Stimulated activated CD8-positive, alpha-beta memory T cell treated with anti-CD3 and anti-CD28 coated beads, Interleukin-12 subunit alpha, Interleukin-12 subunit beta, amount 100 ng/mL, for 1 hour (primary cell): ENCODE measurements at regions not wholly inside any gene's neighbourhood (a gene's known extent, or its start where the extent isn't known, plus 50 kb on each side); places are given as distances from the start of the nearest gene placed in this dataset.

Experiments used
- DNase-seq: peaks from one replicate; pipeline ENCODE4 v3.0.0-alpha.2; 2020; ENCODE audit warnings: low read depth

DNA sequence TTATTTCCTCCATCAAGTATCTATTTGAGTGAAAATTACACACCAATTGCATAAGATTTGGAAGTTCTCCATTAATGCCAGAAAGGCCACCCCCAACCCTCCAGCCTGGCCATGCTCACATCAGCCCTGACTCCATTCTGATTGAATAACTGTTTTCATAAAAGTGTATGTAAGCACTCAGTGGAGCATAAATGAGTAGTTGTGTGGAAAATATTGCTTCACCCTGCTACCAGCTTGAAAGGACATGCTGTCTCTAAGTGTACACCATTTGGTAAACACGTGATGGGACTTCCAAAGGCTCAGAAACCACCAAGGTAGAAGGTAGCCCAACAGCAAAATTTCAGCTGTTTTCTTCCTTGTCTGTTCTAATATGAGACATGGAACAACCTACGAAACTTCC is 393.8 kb downstream of the ZNF385D start:
- DNase-seq: no peak

DNA sequence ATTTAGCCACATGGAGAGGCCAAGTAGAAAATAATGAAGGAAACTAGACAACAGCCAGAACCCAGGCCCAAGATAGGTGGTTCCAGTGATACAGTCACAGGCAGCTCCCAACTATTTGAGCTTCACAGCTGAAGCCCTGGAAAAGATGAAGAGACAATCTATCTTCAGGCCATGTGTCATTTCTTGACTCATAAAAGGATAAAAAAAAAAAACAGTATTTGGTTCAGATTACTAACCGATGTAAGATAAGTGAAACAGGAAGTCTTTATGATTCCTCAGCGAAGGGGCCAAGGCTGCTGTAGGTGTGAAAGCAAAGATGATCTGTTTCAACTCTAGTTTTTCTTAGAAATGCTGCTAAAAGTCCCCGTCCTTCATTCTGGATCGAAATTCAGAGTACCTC is 394.6 kb downstream of the ZNF385D start:
- DNase-seq: no peak

GRCh38 chr3:21345382-21345976 is 405.5 kb downstream of the ZNF385D start:
- no peak for DNase-seq

- no peak for DNase-seq
Observed at GRCh38 chr3:21331857-21332256, 419.2 kb downstream of the ZNF385D start.

- no peak for DNase-seq
Observed at GRCh38 chr3:21331321-21331720, 419.7 kb downstream of the ZNF385D start.

DNA sequence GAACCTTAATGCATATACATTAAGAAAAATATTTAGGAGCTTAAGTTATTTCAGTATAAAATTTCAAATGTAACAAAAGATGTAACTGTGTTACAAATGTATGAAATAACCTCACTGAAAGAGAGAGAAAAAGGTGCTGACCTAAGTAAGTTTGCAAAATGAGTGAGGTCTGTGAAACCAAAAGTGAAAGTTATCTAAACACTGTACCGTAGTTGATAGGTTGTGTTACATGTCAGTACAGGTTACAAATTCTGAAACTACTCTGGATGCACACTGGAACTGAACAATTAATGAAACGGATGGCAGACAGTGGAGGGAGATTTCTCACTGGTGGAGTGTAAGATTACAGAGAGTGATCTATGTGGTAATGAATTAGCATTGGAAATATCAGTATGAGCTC is 420.7 kb downstream of the ZNF385D start:
- no peak for DNase-seq

GRCh38 chr3:21328711-21329390 is 422.2 kb downstream of the ZNF385D start:
- no peak for DNase-seq

- DNase-seq: no peak
Observed at GRCh38 chr3:21326704-21327475, 424.1 kb downstream of the ZNF385D start.

DNA sequence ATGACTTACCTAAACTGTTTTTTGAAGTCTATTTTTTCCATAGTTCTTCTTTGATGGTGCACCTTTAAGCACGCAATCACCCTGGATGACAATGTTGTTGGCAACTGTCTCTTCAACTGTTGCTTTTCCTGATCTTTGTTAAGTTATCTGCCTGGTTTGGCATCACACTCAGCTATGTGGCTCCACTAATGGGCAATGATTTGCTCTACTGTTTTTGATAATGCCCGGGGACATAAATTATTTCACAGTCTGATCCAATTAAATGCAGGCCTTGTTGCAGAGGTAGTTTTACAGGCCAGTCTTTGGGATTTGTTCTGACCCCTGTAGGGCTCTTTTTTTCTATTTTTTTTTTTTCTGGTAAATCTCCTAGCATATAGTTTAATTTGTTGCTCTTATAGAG is 436.3 kb downstream of the ZNF385D start:
- DNase-seq: no peak

DNA sequence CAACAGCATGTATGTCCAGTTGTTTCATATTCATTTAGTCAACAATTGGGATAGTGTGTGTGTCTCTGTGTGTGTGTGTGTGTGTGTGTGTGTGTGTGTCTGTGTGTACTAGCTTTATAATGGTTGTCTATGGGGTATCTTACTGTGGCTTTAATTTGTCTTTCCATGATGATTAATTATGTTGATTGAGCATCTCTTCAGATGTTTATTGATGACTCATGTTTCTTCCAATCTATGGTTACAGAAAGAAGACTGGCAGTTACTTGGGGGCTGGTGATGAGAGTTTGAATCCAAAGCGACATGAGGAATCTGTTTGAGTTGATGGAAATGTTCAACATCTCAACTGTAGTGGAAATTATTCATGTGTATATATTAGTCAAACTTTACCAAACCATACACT is 440.1 kb downstream of the ZNF385D start:
- DNase-seq: no peak

DNA sequence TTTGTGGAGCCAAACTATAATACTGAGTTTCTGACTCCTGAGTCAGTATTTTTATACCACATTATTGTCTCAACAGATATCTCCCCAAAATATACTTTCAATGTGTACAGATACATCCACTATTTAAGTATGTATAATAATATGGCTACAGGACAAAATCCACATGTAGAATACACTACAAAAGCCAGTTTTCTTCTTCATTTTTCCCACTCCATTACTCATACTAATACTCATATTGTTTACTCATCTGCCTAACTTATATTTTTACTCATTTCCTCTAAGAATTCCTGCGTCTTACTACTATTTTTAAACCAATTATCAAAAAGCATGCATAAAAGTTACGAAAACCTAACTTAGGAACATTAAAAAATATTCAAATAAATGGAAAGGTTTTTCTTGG is 440.8 kb downstream of the ZNF385D start:
- DNase-seq: no peak

DNA sequence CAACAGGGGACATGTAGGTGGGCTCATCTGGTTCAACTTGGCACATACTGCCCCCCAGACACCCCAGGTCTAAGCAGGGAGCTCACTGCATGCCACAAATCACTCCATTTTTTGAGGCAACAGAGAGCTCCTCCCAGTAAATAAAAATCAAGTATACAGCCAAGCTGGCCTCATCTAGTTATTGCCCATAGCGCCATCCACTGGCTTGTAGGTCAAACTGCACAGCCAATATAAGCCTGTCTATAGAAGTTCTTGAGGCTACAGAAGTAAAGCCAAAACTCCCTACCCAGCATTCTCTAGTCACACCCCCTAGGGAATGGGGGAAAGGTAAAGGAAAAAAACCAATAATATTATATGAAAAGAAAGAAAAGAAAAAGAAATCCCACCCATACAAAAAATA is 453.7 kb downstream of the ZNF385D start:
- no peak for DNase-seq

GRCh38 chr3:21294768-21295167 is 456.2 kb downstream of the ZNF385D start:
- no peak for DNase-seq

DNA sequence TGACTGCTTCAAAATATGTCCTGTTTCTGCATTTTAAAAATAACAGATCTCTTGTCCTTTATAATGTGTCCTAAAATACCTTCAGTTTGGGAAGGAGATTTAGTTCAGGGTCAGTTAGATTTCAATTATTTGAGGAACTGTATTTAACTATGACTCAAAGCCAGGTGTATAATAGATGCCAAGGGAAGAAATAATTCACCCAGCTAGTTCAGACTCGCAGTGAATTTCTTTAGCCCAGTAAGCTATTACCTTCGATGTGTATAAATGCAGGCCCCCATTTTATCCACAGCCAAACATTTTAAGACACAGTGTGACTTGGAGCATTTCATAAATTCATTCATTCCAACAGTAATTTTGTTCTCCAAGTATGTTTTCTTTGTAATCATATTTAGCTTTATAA is 458.0 kb downstream of the ZNF385D start:
- no peak for DNase-seq

GRCh38 chr3:21290557-21290956 is 460.5 kb downstream of the ZNF385D start:
- no peak for DNase-seq

GRCh38 chr3:21274079-21274571 is 476.9 kb downstream of the ZNF385D start:
- no peak for DNase-seq

DNA sequence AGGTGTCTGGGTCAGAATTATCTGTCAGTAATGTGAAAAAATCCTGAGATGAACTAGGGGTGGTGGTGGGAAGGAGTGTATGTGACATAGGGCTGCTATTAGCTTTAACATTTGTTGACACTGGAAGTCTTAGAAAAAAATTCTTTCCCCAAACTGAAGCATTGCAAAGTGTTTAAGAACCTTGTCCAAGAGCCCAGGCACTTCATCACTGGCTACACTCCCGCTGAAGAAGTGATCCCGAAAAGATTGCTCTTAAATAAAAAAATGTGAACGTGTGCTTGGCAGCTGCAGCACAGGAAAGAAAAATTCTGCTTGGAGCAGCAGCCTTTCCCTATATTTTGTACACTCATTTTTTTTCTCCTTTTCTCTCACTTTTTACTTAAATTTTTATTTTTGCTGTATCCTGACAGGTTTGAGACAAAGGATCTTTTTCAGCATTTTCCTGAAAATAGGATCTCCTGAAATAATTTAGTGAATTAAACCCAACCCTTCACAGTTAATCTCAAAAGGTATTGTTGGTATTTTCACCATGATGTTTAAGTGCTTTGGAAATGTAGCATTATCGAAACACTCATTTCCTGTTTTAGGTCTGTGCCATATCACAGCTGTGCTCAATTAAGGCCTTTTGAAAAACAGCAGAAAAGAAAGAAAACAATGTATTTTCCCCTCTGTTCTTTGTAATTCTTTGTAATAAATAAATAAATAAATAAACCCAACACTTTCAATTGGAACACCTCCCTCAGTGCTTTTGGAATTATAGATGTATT is 477.6 kb downstream of the ZNF385D start:
- no peak for DNase-seq

DNA sequence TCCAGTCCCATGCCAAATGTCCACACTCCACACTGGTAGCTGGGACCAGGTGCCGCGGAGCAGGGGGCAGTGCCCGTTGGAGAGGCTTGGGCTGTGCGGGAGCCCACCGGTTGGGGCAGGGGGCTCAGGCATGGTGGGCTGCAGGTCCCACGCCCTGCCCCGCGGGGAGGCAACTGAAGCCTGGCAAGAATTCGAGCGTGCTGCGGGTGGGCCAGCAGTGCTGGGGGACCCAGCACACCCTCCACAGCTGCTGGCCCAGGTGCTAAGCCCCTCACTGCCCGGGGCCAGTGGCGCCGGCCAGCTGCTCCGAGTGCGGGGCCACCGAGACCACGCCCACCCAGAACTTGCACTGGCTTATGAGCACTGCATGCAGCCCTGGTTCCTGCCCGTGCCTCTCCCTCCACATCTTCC is 479.4 kb downstream of the ZNF385D start:
- no peak for DNase-seq

DNA sequence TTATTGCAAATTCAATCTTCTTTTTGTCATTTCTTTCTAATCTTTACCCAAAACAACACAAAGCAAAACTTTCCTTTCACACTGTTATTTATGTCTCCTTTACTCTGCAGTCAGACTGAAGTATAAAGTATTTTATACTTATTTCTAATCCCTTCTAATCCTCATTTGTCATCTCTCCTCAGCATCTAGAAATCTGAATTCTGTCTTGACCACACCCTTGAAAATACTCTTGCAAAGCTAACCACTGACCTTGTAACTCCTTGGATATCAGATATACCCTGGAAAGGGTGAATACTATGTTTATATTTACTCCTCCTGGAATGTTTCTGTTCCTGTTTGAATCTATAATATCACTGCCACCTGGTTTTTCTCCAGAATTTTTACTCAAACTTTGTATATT is 481.1 kb downstream of the ZNF385D start:
- no peak for DNase-seq

DNA sequence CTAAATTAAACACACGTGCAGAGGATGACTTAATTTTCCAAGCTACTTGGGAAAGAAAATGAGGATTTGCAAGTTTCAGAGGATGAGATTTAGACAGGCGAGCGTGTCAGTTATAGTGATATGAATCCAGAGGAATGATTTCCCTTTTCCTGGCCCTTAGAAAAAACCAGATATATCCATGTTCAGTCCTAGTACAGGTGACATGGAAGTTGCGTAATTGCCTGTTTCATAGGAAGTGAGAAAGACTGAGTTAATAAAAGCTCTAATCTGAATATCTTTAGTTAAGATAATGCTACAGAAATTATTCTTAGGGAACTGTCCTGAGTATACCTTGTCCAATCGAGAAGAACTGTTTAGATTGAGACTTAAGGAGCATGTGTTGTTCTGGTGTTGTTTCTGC is 490.5 kb downstream of the ZNF385D start:
- no peak for DNase-seq

GRCh38 chr3:21259896-21260295 is 491.1 kb downstream of the ZNF385D start:
- DNase-seq: no peak

GRCh38 chr3:21256932-21257331 is 494.1 kb downstream of the ZNF385D start:
- DNase-seq: no peak
